SK-N-DZ (cell line): ENCODE measurements at regions not wholly inside any gene's neighbourhood (a gene's known extent, or its start where the extent isn't known, plus 50 kb on each side); places are given as distances from the start of the nearest gene placed in this dataset.
"Not testable (repeated sequence)": the region's sequence is repeated elsewhere in the genome, so short reads cannot be mapped to it uniquely, and the experiment has no call there.

Source experiments
- DNase-seq: peaks from one replicate; pipeline ENCODE4 v3.0.0-alpha.2; 2015; ENCODE audit warnings: low spot score

- DNase-seq = not testable (repeated sequence)
Measured at GRCh38 chr6:141457984-141458383, 674.7 kb upstream of the GJE1 start.

DNA sequence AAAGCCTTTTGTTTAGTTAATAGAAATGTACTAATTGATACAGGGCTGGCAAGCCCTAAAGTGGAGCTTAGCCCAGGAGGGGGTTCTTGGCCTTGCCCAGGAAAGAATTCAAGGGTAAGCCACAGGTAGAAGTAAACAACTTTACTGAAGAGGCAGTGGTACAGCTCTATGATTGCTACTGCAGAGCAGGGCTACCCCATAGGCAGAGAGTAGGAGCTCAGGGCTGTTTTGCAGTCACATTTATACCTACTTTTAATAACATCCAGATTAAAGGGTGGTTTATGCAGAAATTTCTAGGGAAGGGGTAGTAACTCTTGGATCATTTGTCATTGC is 680.4 kb upstream of the GJE1 start:
- DNase-seq = no peak

DNA sequence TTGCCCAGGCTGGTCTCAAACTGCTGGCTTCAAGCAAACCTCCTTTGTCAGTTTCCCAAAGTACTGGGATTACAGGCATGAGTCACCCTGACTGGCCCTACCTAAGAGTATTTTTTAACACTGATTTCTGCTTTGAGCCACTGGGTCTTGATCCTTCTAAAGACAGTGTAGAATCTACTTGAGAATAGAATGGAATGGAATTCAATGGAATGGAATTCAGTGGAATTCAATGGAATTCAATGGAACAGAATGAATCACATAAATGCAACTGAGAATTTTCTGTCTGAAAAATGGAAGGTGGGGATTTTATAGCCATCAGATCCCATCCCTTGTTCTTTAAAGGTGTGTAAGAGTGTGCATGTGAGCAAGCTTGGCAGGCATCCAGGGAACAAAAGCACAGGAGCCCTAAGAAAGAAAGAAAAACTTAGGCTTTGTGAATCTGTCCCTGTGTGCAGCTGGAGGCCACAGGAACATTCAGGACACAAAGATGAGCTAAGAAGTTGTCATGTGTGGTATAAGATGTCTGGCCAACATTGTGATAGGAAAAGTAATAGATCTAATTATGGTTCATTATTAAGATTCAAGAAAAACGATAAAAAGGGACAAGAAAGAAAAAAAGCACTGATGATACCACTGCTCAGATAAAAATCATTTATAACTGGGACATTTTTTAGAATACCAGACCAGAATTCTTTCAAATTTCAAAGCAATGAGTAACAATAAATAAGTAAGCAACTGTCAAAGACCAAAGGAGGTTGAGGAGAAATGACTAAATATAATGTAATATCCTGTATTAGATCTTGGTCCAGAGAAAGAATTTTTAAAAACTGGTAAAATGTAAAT is 681.0 kb upstream of the GJE1 start:
- no peak for DNase-seq

GRCh38 chr6:141451181-141451510 is 681.6 kb upstream of the GJE1 start:
- no peak for DNase-seq

GRCh38 chr6:141445928-141446628 is 686.6 kb upstream of the GJE1 start:
- DNase-seq = no peak

DNA sequence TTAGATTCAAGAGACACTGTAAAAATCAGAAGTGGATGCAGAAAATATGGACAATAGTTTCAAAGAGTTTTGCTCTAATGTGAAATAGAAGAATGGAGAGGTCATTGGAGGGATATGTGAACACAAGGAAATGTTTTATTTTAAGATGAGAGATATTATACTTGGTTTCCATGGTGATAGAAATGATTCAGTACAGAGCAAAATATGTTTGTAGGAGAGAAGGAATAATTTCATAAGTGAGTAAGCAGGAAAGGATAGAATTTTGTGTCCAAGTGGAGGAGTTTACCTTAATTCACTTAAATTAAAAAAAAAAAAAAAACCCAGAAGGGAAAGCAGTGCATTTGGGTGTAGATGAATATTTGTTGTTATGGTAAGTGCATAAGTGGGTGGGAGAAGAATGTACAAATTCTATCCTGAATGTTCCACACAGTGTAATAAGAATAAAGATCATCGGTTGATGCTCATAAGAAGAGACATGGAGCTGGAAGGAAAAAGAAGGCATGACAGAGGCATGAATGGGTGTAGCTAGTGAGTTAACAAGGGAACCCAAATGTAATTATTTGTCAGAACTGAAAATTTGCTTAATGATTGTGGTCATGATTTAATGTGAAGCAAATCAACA is 688.9 kb upstream of the GJE1 start:
- no peak for DNase-seq

GRCh38 chr6:141443032-141443431 is 689.7 kb upstream of the GJE1 start:
- DNase-seq = no peak

DNA sequence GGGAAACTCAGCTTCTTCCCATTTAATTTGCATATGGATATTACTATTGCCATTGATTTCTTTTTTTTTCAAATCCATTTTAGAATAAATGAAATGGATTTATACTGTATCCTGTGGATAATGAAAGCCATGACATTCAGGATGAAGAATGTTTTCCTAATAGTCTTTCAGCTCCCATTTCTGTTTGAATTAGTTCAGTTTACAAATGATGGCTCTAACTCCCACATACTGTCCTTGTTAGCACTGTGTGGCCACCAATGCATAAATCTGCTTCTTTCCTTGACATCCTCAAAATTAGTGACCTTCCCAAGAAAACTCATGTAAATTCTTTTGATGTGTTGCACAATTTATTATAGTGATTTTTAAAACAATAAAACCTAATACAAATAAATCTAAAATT is 693.2 kb upstream of the GJE1 start:
- no peak for DNase-seq

- DNase-seq = no peak
Measured at GRCh38 chr6:141437685-141438084, 695.0 kb upstream of the GJE1 start.

DNA sequence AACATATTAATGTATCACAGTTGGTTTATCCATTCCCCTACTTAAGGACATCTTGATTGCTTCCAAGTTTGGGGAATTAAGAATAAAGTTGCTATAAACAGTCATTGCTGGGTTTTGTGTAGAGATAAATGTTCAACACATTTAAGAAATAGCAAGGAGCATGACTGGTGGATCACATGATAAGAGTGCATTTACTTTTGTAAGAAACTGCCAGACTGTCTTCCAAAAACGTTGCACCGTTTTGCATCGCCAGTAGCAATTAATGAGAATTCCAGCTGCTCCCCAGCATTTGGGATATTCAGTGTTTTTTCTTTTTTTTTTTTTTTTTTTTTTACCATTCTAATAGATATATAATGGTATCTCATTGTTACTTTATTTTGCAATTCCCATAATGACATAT is 695.7 kb upstream of the GJE1 start:
- no peak for DNase-seq

DNA sequence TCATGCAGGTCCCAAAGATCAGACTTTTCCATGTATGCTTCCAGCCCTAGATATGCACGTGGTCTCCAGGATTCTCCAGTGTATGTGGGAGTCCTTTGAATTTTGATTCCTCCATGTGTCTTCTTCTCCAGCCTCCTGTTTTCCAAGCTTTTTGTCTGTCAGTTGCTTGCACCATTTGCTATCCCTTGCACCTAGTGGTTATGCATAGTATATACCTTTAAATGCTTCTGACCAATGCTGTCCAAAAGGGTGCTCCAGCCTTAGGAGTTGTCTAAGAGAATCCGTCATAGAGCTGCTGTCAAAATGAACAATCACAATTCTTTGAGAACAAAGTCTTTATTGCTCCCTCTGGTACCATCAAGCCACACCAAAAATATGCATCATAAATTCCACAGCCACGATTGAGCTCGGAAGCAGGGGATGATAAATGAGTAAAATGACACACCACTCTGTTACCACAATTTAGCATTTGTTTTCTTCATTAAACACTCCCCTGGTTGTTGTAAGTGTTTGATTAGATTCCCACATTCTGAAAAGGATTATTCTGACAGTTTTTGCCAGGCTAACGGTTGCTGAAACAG is 706.2 kb upstream of the GJE1 start:
- no peak for DNase-seq

DNA sequence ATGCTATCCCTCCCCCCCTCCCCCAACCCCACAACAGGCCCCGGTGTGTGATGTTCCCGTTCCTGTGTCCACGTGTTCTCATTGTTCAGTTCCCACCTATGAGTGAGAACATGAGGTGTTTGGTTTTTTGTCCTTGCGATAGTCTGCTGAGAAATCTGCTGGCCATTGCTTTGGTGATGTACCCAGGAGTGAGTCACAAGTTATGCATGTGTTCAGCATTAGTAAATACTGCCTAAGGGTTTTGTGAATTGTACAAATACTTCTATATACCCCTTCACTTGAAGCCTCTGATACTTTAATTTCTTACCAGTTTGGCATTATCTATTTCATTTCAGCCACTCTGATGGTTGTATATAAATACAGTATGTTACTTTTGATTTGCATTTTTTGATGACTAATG is 711.3 kb upstream of the GJE1 start:
- DNase-seq = no peak

DNA sequence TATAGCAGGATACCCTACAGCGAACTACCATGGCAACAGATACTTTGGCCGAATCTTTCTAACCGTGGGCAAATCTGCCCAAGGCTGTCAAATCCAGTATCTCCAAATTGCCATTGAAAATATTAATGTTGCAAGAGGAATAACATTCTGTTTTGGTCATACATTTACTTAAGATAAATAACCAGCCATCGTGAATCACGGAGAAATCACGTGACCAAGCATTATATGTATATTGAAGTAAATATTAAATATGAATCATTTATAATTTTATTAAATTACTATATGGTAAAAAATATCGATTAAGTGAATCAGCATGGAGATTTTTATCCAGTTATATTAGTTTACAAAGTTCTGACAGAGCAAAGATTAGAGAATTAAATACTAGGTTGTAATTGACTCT is 714.6 kb upstream of the GJE1 start:
- no peak for DNase-seq

- no peak for DNase-seq
Measured at GRCh38 chr6:141415896-141416295, 716.8 kb upstream of the GJE1 start.

DNA sequence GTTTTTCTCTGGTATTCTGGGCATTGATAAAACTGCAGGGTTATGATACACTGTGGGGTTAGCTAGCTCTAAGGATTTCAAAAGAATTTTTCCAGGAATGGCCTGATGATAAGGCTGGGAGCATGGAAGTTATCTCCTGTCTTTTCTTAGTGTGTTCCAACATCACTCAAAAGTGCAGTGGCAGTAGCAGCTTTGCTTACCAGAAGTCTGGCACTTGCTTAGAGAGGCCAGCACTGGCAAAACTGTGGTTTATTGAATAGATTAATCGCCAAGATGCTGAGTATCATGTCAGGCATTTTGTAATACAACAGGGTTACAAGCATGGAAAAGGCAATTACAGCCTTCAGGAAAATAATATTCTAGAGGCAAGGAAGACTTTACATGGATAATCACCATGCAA is 719.5 kb upstream of the GJE1 start:
- DNase-seq = no peak

GRCh38 chr6:141406761-141407160 is 726.0 kb upstream of the GJE1 start:
- DNase-seq = no peak

DNA sequence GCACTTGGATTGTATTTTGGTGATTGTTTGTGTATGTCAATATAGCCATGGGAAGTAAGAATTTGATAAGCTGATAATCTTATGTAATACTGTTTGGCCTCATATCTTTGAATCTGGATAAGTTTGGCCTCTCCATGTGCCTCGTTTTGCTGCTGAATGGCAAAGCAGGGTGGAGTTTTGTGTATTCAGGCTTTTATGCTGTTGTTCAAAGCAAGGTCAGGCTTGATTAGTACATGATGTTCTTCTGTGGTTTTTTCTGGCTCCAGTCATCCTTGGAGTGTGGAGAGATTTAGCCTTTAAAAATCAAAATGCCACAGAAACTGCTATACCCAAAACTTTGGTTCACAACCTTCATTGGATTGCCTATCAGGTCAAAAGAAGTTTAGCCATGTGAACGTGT is 728.9 kb upstream of the GJE1 start:
- no peak for DNase-seq

- DNase-seq = no peak
Measured at GRCh38 chr6:141403103-141403502, 729.6 kb upstream of the GJE1 start.

DNA sequence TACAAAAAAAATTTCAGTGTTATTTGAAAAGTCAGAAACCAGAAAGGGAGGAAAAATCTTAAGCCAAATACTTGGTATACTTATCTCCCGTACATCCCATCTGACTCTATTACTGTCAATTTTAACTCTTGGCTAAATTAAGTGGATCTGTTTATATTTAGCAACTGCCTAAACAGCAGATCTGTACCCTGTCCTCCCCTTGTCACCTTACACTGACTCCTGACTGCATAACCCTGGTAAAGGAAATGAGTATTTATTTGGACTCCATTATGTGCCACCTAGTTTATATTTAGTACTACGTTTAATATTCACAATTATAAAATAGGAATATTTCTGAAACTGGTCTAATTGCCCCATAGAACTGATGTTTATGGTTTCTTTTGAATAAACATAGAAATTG is 730.2 kb upstream of the GJE1 start:
- no peak for DNase-seq

DNA sequence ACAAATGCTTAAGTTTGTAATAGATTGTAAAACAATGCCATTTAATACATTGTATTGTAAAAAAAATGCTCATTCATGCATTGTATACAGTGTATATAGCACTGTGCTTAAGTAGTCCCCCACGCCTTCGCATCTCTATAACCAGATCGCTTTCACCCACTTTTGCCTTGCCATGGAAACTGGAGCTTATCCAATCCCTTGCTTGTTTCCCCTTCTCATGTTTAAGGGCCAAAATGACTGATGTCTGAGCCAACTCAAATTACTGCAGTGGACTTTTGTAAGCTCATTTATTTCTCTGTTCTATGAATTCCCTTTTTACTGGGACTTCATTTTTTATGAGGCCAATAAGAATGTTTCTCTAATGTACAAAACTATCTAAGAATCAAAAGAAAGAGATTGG is 730.9 kb upstream of the GJE1 start:
- DNase-seq = no peak

DNA sequence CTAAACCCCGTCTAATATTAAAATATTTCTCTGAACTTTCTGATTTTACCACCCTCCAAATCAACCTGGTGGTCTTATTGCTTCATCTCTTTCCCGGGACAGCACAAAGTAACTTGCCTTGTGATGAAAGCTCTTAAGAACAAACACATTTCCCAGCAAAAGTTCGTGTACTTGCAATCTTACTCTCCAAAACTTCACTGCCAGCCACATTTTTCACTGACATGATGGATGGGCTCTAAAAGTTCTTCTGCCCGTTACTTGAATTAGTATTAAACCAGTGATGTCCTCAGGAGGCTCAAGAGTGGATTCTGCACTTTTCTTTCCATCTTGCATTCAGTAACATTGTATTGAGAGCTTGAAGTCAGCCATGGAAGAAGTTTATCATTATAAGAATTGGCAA is 731.6 kb upstream of the GJE1 start:
- no peak for DNase-seq

DNA sequence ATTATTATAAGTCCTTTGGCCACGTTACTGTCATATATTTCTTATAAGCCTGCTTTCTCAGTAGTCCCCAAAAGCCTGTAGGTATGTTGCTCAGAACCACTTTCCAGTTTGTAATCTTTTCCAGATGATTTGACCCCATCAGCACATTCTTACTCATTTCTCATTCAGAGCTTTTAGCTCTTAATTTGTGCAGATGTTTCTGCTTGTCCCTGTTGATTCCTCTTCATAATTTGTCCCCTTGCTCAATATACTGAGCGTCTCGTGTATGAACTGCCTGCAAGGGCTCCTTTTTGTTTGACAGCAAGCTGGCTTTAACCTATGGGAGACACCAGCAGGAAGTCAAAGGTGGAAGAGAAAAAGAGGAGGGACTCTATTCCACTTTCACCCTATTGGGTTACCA is 733.8 kb upstream of the GJE1 start:
- DNase-seq = no peak
